GM18867 (cell line): ENCODE measurements at regions not wholly inside any gene's neighbourhood (a gene's known extent, or its start where the extent isn't known, plus 50 kb on each side); places are given as distances from the start of the nearest gene placed in this dataset.
A peak's percentile ranks its signal among the peaks of the same experiment; 100 is the strongest.

ENCODE experiments used
- ATAC-seq: cut with Tn5 transposase; IDR thresholded peaks from one replicate; pipeline ENCODE4 v1.9.1; 2021; ENCODE audit warnings: mild to moderate bottlenecking, moderate library complexity; ENCODE audit not compliant: unreplicated experiment

DNA sequence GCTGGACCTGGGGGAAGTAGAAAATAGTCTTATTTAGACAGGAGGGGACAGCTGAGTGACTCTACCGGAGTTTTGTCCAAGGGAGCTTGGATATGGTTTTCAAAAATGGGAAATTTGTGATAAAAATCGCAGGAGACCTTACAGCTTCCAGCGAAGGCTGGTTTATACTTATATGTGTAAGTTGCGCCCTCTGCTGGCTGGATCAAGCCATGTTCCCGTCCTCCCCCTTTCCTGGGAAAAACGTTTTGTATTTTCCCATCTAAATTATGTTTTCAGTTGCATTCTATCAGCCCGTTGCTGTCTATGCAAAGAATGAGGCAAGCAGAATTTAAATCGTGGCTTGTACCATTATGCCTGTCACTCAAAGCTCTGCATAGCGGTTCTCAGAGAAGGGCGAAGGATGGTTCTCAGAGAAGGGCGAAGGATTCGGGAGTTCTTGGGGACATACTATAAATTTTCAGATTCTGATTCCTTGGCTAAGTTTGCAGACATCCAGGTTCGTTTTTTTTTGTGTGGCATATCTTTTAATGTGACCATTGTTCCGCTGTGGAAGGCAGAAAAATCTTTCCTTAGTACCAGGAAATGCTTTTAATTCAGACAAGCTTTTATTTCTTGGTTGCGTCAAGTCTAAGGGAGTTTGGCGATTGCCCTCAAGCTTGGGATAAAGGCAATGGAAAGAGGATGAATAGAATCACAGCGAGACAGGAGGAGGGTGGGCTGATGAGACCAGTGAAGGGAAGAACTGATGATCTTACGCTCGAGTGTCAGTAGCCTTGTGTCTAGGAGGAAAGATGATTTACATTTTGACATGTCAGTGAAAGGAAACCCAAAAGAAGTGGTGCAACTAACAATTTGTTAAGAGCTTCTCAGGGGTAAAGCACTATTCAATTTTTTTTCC, 128.5 kb upstream of the ARX start:
- ATAC-seq = peak; percentile 47

DNA sequence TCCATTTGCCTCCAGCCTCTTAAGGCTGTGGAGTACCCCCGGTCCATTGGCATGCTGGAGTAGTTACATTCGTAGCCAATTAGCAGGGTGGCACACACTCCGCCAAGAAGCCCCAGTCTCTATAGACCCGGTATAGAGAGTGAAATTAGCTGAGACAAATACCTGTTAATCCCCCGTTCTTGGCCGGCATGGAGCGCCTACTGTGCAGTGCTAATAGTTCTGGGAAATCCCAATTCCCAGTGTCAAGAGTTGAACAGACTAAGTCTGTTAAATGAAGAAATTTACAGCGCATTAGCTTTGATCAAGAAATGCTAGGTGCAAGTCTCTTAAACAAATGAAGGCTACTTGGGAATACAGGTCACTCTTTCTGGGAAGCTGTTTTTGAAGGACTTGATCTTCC, 127.8 kb upstream of the ARX start:
- no peak for ATAC-seq

DNA sequence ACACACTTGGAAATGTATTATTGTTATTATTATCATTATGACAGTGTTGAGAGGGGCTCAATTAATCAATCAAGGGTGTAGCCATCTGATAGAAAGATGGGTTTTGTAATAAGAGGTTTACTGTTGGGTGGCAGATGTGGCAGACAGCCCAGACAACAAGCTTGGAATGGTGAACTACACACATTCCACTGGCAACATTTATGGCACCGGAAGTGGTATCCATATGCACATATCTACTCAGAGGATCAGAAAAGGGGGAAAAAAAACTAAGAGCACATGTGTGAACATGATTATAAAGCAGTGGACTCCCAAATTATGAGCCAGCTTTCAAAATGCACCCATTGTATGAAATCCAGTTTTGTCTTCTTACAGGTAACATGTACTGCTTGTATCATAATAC, 125.9 kb upstream of the ARX start:
- ATAC-seq = no peak

DNA sequence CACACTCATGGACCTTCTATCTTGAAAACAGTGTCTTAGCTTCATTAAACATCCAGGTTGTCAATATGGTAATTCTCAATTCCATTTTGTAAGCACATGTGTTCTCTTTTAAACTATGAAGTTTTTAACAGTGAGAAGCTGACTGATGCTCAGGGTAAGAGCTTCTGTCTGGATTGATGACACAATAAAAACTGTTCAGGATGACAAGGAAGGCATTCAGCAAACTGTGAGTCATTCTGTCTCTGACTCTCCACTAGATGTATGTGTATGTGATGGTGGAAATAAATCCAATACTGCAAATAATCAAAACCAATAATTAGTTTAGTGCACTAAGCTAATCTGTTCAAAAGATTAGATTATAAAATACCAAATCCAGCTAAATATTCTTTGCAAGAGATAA, 115.3 kb upstream of the ARX start:
- no peak for ATAC-seq

DNA sequence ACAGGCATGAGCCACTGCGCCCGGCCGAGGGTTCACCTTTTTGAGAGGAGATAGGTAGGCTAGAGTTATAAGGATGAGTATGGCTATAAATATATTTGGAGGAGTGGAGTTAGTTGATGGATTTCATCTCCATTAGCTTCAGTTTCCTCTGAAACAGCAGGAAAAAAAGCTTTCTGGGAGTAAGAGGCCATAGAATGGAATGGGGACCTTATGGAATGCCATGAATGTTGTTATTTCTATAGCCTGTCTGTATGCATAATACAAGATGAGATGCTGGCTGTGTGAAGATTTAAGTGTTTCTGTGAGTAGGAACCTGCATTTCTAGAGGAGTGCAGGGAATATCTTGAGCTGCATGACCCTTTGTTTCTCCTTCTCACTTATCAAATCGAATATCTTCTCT, 114.9 kb upstream of the ARX start:
- ATAC-seq = no peak

DNA sequence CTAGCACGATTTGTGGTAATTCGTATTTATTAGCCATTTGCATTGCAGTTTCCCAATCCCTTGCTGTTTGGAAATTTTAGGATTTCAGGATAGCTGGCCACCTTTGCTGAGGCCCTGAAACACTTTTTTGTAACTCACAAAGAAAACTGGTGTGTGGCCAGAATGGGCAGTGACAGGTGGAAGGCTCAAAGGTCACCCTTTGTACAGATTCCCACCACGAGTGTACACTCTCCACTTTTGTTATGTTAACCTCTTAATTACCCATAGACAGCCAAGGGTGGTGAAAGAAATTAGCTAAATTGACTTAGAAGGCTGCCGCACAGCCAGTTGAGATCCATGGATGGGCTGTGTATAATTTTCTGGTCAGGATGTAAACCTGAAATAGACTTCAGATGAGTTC, 109.7 kb upstream of the ARX start:
- ATAC-seq = no peak

DNA sequence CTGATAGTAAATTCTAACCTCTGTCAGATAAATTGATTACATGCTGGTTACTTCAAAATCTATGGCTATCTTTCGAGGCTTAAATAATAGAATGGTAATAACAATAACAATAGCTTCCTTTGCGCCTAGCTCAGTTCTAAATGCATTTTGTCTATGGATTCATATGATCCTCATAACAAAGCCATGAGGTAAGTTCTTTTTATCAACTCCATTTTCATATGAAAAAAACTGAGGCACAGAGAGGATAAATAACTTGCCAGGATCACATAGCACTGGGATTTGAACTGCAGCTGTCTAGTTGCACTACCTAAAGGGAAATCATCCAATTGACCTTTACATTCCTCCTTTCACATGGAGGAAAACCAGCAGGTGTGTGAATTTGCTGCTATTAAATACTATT, 108.6 kb upstream of the ARX start:
- no peak for ATAC-seq

DNA sequence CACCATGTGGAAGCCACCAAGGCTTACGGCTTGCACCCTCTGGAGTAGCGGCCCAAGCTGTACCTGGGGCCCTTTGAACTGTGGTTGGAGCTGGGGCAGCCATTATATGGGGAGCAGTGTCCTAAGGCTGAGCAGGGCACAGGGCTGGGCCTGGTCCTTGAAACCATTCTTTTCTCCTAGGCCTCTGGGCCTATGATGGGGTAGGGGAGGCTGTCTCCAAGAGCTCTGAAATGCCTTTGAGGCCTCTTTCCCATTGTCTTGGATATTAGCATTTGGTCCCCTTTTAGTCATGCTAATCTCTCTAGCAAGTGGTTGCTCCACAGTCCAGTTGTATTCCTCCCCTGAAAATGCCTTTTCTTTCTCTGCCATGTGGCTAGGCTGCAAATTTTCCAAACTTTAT, 96.4 kb upstream of the ARX start:
- no peak for ATAC-seq

DNA sequence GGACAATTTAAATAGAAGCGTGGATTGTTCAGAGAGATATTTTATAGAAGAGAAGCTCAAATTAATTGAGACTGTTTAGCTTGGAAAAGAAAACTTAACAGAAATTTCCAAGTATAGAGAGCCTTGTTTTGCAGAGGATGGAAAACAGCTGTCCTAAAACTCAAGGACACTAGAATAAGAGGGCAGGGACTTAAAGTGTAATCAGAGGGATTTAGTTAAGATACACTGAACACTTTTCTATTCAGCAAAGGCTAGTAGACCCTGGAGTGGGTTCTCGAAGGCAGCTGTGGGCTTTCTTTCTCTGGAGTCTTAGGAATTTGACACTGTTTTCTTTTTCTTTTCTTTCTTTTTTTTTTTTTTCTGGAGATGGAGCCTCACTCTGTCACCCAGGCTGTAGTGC, 92.7 kb upstream of the ARX start:
- ATAC-seq = no peak

DNA sequence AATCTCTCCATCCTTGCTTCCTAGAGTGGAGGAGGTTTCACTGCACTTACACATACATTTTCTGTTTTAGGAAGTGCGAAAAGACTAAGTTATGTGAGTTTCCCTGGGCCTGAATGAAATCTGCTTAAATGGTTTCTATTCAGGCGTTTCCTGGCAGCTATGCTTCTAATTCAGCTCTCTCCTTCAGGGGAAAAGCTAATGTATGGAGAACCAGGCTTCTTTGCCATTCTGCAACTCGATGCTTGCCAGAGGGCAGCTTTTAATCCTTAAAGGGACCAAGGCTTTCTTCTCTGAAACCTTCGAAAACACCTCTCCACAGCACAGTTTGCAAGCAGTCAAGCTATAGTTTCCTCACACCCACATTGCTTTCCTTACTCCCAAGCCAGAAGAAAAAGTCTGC, 89.5 kb upstream of the ARX start:
- no peak for ATAC-seq

DNA sequence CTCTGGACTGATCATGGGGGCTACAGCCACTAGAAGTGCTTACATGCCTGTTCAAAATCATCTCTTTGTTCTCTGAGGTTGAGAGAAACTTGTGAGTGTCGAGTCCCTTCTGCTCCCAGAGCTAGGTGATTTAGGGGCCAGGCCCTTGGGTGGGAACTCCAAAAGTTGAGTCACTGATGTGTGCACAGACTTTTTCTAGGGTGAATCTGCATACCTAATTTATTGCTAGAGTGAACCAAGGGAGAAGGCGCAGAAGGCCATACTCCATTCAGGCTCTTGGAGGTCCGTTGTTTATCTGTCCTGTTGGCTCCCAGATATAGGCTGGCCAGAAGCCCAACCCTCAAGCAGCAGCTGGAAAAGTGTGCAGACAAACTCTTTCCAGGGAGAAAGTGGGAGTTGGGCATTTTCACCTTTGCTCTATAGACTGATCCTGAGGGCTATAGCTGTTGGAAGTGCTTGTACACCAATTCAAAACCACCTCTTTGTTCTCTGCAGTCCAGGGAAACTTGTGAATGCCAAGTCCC, 80.8 kb upstream of the ARX start:
- no peak for ATAC-seq

DNA sequence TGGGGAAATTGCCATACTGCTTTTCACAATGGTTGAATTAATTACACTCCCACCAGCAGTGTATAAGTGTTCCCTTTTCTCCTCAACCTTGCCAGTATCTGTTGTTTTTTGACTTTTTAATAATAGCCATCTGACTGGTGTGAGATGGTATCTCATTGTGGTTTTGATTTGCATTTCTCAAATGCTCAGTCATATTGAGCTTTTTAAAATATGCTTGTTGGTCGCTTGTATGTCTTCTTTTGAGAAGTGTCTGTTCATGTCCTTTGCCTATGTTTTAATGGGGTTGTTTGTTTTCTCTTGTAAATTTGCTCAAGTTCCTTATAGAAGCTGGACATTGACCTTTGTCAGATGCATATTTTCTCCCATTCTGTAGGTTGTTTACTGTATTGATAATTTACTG, 75.4 kb upstream of the ARX start:
- peak; percentile 75 for ATAC-seq

DNA sequence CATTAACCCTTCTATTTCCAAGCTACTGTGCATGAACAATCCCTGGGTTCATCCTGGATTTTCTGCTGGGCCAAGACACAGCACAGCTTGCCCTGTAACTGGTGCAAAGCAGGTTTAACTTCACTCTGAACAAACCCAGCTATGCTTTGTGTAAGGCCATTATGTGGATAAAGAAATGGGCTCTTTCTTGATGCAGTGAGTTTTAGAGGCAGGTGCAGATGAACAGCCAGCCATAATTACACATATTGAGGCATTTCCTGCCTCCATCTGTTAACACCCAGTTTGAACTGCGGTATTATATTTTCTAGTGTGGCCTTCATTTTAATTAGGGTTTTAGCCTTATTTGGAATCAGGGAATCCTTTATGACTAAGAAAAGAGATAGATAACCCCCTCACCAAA, 68.7 kb upstream of the ARX start:
- ATAC-seq = no peak

DNA sequence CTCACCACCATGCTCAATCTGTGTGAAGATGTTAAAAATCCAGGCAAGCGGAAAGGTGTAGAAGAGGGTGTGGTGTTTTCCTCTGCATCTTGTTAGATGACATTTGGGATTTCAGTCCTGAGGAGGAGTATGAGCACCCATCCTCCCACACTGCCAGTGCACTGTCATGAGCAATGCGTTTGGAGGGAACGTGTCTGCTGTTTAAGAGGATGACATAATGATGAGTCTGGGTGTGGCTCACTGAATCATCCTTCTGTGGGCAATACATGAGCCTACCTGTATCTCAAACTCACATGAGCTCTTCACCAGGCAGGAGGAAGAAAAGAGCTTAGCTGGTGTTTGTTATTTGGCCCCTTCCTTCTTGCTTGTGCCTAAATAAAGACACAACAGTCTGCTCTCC, 67.9 kb upstream of the ARX start:
- no peak for ATAC-seq

DNA sequence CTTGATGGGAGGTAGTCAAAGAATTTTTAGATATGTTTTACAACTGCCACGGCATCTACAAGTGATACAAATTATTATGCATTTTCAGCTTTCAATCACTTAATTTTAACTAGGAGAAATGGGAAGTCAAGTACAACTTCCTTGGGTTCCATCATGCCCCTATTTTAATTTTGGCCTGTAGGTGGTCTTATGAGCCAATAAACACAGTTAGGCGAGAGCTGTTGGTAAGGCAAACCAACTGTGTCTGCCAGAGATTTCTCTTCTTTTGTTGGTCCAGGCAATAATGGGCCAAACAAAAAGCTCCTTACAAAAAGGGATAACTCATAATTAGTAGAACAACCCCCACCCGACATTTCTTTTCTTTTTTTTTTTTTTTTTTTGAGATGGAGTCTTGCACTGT, 63.3 kb upstream of the ARX start:
- no peak for ATAC-seq

DNA sequence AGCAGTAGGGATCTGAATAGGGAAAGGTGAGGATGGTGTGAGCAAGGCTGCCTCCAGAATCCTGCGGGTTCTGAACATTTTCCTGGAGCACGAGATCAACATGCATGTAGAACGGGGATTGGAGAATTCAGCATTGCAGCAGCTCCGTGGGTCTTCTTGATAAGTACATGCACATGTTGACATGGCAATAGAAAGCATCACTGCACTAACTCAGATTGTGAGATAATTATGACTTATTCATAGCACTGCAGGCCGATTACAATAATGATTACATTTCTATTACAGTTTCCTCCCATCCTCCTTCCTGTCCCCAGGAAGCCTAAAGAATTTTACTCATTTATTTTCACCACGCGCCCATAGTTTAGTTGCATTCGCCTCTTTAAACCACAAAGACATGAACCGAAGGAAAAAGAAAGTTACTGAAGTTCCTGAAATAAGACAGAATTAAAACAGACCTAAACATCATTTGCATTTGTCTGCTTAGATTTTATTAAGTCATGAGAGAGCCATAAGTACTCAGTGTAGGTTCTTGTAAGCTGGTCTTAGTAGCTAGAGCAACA, 61.3 kb upstream of the ARX start:
- no peak for ATAC-seq

DNA sequence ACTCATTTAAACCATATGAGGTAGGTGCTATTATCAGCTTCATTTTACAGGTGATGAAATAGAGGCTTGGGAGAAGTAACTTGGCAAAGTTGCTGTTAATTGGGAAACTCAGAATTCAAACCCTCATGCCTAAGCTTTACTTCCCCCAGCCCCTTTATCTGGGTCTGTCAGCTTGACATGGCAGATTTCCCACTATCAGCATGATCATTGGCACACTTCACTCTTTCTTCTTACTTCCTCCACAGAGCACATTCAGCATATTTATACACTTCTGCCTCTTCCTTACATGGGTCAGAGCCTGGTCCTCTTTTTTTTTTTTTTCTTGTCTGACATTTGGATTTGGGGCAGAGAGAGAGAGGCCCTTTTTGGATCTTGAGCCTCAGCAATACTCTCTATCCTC, 56.5 kb upstream of the ARX start:
- ATAC-seq = no peak

DNA sequence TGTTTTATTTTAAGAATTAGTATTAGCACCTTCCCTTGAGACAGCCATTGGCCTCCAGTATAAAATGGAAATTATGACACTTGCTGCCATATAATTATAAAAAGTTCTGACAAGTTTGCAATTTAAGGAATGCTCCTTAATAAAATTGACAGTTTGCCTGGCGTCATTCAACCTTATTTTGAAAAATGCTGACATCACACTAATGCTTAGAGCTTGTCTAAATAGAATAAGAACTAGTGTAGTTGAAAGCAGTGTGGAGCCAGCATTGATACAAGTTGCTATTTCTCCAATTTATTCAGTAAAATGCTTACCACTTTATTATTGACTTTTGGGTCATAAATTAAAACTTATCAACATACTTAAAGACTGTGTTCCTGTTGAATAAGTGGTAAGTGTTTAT, 54.3 kb upstream of the ARX start:
- ATAC-seq = no peak

DNA sequence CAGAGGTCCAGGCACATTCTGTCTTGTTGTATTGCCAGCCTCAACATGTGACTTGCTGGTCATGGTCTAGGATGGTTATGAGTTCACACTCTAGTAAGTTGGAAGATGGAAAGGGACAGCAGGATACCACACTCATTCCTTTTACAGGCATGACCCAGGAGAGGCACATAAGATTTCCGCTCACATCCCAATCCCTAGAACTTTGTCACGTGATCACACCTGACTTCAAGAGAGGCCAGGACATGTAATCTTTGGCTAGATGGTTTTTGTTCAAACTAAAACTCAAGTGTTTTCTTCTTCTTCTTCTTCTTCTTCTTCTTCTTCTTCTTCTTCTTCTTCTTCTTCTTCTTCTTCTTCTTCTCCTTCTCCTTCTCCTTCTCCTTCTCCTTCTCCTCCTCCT, 53.4 kb upstream of the ARX start:
- ATAC-seq = no peak

DNA sequence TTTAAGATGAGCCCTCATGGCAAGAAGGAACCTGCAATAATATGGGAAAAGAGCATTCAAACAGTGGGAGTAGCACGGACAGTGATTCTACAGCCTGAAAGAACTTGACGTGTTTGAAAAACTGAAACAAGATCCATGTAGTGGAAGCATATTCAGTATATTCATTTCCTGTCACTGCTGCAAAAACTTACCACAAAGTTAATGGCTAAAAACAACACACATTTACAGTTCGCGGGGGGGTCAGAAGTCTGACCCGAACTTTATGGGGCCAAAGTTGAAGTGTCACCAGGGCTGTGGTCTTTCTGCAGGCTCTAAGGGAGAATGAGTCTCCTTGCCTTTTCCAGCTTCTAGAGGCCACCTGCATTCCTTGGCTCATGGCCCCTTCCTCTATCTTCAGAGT, 52.6 kb upstream of the ARX start:
- no peak for ATAC-seq

DNA sequence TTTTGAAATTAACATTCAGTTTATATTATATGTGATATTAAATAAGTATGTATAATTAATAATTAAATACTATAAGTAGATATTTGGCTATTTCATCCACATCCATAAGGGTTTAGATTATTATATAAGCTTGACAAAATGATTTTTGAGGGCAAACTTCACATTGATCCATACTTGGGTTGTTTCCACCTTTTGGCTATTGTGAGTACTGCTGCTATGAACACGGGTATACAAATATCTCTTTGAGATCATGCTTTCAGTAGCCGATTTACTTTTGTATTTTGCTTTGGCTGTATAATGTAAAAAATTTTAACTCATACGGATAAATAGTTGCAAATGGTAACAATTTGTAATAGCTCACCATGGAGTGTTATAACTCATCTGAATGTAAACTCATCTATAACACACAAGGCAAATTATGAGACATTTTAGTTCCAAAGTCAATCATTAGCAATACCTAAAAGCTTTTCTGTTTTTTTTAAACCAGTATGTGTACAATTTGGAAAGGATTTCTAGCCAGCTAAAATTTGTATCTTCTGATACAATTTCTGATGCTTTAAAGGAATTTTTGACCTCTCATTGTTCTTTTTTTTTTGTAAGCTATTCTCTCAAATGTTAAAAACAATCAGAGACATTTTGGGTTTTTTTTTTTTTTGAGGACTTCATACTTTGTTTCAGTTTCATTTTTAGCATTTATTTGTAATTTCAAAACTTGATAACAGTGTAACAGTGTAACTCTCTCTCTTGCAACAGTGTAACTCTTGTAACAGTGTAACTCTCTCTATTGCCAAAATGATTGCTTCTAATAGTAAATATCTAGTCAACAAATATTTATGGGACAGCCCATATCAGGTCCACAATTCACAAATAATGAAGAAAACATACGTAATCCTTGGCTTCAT, 51.8 kb upstream of the ARX start:
- ATAC-seq = peak; percentile 78

DNA sequence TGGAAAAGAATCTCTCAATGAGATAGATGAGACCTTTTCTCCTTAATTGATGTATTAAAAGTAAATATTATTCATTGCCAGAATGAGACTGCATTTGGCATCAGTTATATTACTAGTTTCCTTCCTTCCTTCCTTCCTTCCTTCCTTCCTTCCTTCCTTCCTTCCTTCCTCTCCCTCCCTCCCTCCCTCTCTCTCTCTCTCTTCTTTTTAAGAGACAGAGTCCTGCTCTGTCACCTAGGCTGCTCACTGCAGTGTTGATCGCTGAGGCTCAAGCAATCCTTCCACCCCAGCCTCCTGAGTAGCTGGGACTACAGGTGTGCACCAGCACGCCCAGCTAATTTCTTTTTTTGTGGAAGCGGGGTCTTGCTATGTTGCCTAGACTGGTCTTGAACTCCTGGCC, 50.4 kb upstream of the ARX start:
- no peak for ATAC-seq
